GM10248 (cell line): ENCODE measurements at regions not wholly inside any gene's neighbourhood (a gene's known extent, or its start where the extent isn't known, plus 50 kb on each side); places are given as distances from the start of the nearest gene placed in this dataset.
"Not testable (repeated sequence)": the region's sequence is repeated elsewhere in the genome, so short reads cannot be mapped to it uniquely, and the experiment has no call there.

Source experiments
- CTCF ChIA-PET: fragments of 300-600 bp; sonication (Branson Sonifier 250); formaldehyde crosslinking; extraction: SDS; loops from one replicate; lab custom pipeline; 2021; ENCODE audit warnings: antibody characterized with exemption; lab: Yijun Ruan, JAX
- POLR2A ChIA-PET: fragments of 350-650 bp; sonication (Branson Sonifier 250); formaldehyde crosslinking; extraction: SDS; loops from one replicate; lab custom pipeline; 2020; ENCODE audit warnings: antibody characterized with exemption; lab: Yijun Ruan, JAX
- DNase-seq: peaks from one replicate; pipeline ENCODE4 v3.0.0; 2012; ENCODE audit errors: extremely low spot score
- TF ChIP-seq, protein P1 (sequence below): IDR thresholded peaks from 2 replicates; pipeline ENCODE4 v1.5.1; 2012; ENCODE audit warnings: mild to moderate bottlenecking, low read depth; ENCODE audit errors: extremely low read depth, missing control alignments, control extremely low read depth

DNA sequence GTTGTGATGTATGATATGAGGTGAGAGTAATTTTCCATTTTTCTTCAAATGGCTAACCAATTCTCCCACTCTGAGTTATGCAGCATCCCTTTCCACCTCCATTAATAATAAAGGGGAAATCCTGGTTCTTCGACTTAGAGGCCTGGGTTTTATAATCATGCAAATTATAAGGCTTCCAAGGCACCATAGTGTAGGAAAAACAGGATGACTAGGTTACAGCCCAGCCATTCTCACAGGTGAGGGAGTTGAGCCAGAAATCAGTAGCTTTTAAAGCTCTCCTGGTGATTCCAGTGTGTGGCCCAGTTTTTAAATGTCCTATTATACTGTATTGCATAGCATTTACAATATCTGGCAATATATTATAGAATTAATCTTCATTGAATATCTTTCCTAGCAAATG lies 203.1 kb downstream of the ARHGEF9 start:
- CTCF ChIA-PET: no interaction called here
- TF ChIP-seq, protein P1, sequence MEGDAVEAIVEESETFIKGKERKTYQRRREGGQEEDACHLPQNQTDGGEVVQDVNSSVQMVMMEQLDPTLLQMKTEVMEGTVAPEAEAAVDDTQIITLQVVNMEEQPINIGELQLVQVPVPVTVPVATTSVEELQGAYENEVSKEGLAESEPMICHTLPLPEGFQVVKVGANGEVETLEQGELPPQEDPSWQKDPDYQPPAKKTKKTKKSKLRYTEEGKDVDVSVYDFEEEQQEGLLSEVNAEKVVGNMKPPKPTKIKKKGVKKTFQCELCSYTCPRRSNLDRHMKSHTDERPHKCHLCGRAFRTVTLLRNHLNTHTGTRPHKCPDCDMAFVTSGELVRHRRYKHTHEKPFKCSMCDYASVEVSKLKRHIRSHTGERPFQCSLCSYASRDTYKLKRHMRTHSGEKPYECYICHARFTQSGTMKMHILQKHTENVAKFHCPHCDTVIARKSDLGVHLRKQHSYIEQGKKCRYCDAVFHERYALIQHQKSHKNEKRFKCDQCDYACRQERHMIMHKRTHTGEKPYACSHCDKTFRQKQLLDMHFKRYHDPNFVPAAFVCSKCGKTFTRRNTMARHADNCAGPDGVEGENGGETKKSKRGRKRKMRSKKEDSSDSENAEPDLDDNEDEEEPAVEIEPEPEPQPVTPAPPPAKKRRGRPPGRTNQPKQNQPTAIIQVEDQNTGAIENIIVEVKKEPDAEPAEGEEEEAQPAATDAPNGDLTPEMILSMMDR: no peak
- POLR2A ChIA-PET: no interaction called here
- DNase-seq: no peak

DNA sequence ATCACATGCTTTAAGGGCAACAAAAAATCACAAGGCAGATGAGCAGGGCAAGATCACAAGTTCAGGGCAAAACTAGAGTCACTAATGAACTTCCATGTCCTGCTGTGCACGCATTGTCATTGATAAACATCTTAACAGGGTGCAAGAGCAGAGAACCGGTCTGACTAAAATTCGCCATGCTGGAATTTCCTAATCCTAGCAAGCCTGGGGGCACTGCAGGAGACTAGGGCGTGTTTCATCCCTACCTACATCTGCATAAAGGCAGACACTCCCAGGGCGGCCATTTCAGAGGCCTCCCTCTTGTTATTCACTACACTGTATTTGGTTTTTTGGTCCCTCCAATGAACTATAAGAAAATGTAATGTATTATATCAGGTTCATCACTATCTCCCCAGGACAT lies 203.6 kb downstream of the ARHGEF9 start:
- CTCF ChIA-PET: no interaction called here
- POLR2A ChIA-PET: no interaction called here
- TF ChIP-seq, protein P1: no peak
- DNase-seq: no peak

DNA sequence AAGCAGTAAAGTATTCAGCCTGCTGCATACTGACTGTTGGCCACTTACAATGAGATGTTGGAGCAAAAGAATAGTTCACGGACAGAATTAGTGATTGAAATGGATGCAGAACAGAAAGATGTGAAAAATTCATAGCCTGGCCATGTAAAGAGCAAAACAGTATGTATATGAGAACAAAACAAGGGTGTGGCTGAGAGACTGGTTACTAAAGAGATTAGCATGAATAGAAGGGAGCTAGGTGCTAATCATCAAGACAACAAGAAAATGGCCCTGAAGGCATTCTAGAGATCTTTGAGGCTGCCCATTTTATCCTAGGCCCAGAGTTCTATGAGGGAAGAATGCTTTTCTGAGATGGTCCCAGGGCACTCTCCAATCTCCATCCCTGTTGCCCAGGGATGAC lies 208.5 kb downstream of the ARHGEF9 start:
- ChIA-PET CTCF (no interaction called here), POLR2A (no interaction called here)
- DNase-seq: no peak
- TF ChIP-seq, protein P1: no peak

DNA sequence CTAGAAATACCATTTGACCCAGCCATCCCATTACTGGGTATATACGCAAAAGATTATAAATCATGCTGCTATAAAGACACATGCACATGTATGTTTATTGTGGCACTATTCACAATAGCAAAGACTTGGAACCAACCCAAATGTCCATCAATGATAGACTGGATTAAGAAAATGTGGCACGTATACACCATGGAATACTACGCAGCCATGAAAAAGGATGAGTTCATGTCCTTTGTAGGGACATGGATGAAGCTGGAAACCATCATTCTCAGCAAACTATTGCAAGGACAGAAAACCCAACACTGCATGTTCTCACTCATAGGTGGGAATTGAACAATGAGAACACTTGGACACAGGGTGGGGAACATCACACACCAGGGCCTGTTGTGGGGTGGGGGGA lies 209.3 kb downstream of the ARHGEF9 start:
- DNase-seq, CTCF ChIA-PET, POLR2A ChIA-PET: not testable (repeated sequence)

DNA sequence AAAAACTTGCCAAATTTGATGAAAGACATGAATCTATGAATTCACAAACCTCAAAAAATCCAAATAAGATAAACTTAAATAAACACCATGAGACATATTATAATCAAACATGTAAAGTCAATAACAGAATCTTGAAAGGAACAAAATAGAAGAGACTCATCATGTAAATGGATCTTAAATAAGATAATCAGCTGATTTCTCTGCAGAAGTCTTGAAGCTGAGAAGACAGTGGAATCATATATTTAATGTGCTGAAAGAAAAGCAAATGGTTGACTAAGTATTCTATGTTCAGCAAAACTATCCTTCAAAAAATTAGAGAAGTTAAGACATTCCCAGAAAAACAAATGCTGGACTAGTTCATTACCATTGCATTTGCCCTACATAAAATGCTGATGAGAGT lies 215.7 kb upstream of the SPIN4 start:
- CTCF ChIA-PET: no interaction called here
- TF ChIP-seq, protein P1: no peak
- POLR2A ChIA-PET: no interaction called here
- no peak for DNase-seq

DNA sequence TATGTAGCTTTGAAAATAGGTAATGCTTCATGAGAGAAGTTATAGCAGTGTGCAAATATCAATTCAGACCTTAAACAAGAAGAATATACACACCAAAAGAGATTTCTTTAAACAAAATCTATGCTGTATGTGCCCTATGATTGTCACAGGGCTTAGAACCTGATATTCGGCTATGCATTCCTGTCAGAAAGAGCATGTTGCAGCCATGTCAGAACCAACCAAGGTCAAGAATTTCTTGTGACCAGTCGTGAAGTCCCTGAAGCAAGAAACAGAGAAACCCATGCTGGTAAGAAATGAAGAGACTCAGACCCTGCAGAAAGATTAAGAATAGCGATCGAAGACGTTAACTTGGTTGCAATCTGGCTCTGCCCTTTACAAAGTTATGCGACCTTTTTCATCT lies 210.3 kb upstream of the SPIN4 start:
- POLR2A ChIA-PET: no interaction called here
- TF ChIP-seq, protein P1: no peak
- DNase-seq: no peak
- CTCF ChIA-PET: no interaction called here

DNA sequence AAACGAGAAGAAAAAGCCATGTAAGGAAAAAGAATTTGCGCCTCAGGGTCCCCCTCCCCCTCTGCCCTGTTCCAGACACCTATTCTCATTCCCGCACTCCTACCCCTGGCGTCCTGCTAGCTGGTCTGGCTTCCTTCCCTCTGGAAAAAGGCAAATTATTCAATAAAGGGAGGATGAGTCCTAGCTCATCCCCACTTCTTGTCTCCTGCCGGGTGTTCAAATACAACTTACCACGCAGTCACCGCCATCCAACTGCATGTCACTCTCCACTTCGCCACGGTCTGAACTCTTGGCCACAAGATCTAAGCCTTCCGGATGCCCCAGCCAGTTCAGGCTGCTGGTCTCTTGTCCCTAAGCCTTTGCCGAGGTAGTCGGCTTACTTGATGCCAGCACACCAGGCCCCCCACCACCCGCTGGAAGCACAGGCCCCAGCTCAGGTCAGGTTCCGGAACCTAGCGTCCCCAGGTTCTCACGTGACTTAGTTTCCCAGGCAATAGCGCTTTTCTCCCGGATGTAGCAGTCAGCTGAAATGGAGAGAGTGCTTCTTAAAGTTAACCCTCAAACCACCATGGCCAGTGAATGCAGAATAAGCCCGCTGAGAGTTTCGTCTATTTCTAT lies 209.6 kb upstream of the SPIN4 start:
- CTCF ChIA-PET: no interaction called here
- POLR2A ChIA-PET: no interaction called here
- TF ChIP-seq, protein P1: no peak
- peak; percentile 41 for DNase-seq
